Spleen (tissue), 11 donors: ENCODE measurements at regions not wholly inside any gene's neighbourhood (a gene's known extent, or its start where the extent isn't known, plus 50 kb on each side); places are given as distances from the start of the nearest gene placed in this dataset.
A peak's percentile ranks its signal among the peaks of the same experiment; 100 is the strongest.
"Not testable (repeated sequence)": the region's sequence is repeated elsewhere in the genome, so short reads cannot be mapped to it uniquely, and the experiment has no call there.

Experiments used
- DNase-seq: peaks from one replicate; pipeline ENCODE4 v3.0.0-alpha.2; 2020
- H3K27ac ChIP-seq, 8 donors: fragments of 200-600 bp; sonication (generic) in 7 of 8; 1 replicate in 4 of 8; 2 replicates in 4 of 8; pipeline versions ENCODE4 v1.5.0 to v1.8.0; 2016 to 2021; ENCODE audit warnings: inconsistent platforms in 4 of 8, mild to moderate bottlenecking in 4 of 8, moderate library complexity in 1 of 8
- H3K27me3 ChIP-seq, 7 donors: fragments of 200-600 bp; sonication (generic) in 6 of 7; replicated peaks in 1 of 7; 1 replicate in 4 of 7; 2 replicates in 3 of 7; pipeline versions ENCODE4 v1.5.0 to v1.8.0; 2016 to 2021; ENCODE audit warnings: inconsistent platforms in 3 of 7, mild to moderate bottlenecking in 1 of 7
- H3K36me3 ChIP-seq, 6 donors: fragments of 200-600 bp; sonication (generic) in 5 of 6; 1 replicate in 4 of 6; 2 replicates in 2 of 6; pipeline versions ENCODE4 v1.5.0 to v1.8.0; 2016 to 2021; ENCODE audit warnings: inconsistent platforms in 2 of 6
- H3K4me1 ChIP-seq, 6 donors: fragments of 200-600 bp; sonication (generic) in 5 of 6; 1 replicate in 3 of 6; 2 replicates in 3 of 6; pipeline versions ENCODE4 v1.5.0 to v1.8.0; 2016 to 2021; ENCODE audit warnings: inconsistent platforms in 3 of 6
- H3K4me3 ChIP-seq, 8 donors: fragments of 200-600 bp; sonication (generic) in 7 of 8; 1 replicate in 4 of 8; 2 replicates in 4 of 8; pipeline versions ENCODE4 v1.5.0 to v1.8.0; 2016 to 2021; ENCODE audit warnings: inconsistent platforms in 4 of 8, mild to moderate bottlenecking in 4 of 8, moderate library complexity in 2 of 8
- H3K9me3 ChIP-seq, 8 donors: fragments of 200-600 bp; sonication (generic) in 7 of 8; 1 replicate in 4 of 8; 2 replicates in 4 of 8; pipeline versions ENCODE4 v1.5.0 to v1.8.0; 2016 to 2021; ENCODE audit warnings: inconsistent platforms in 4 of 8
- CTCF ChIP-seq, 11 experiments: fragments of 200-600 bp in 7 of 11; fragments of 450-650 bp in 4 of 11; sonication (generic) in 4 of 11; IDR thresholded peaks in 8 of 11; conservative IDR thresholded peaks in 3 of 11; 1 replicate in 7 of 11; 2 replicates in 4 of 11; pipeline versions ENCODE4 v1.4.0 to v1.8.0; 2016 to 2021; ENCODE audit warnings: antibody characterized with exemption in 11 of 11, inconsistent platforms in 4 of 11, mild to moderate bottlenecking in 1 of 11
- POLR2A ChIP-seq, 3 donors: fragments of 450-650 bp; IDR thresholded peaks; one replicate each; pipeline ENCODE4 v1.5.1; 2017; ENCODE audit warnings: antibody characterized with exemption in 3 of 3, mild to moderate bottlenecking in 1 of 3
- POLR2AphosphoS5 ChIP-seq, 3 donors: sonication (generic); formaldehyde crosslinking; IDR thresholded peaks; one replicate each; pipeline ENCODE4 v1.5.1; 2017; ENCODE audit warnings: antibody characterized with exemption in 3 of 3
- WGBS, 5 donors: extraction: QIAGEN DNeasy Blood & Tissue Kit in 3 of 5; methylation state at CpG; one replicate each; pipeline versions ENCODE4 v1.1.5 to v1.1.7; 2013 to 2018; 5-methylcytosine and 5-hydroxymethylcytosine counted together
- intact Hi-C: fragments of 100-400 bp; cut with DNase I; formaldehyde crosslinking; loops from one replicate; pipeline ENCODE4 v1.15.0; 2023; ENCODE audit warnings: low total_unique reads
- donor health status: healthy with polysubstance abuse.
- donor health status: DM: no; HTN: no; CAD: no; lungs with moderate emphysema.
- donor health status: DM: no; HTN: no; CAD: no.
- donor health status: Bipolar disorder and iron deficiency.
- donor health status: healthy.
- donor health status: DM: no; HTN: no; CAD: no.
- donor health status: DM: yes; HTN: yes; CAD: no.

- no peak for DNase-seq
- H3K9me3 ChIP-seq: no peaks in the 10 kb centered on the region
- H3K4me1 ChIP-seq: peaks cover 0 to 28% (median 11%) of the 10 kb centered on the region in 6 donors
- WGBS, 5 donors: 33 to 56% (median 38%) methylated on average over 12 of the region's 12 CpGs
- no peak overlapping the region for H3K4me3 ChIP-seq
- H3K27ac ChIP-seq: peak overlapping the region in 5 of 8 donors; percentile 11 to 63 (median 54)
- TF ChIP-seq CTCF (IDR thresholded peaks at IDR 0.05 in 8 of 11, conservative IDR thresholded peaks at IDR 0.05 in 3 of 11) (no peak), POLR2A (IDR thresholded peaks at IDR 0.05) (no peak), POLR2AphosphoS5 (IDR thresholded peaks at IDR 0.05) (no peak)
- intact Hi-C loops: no loop called here
- peaks cover 0 to 4% (median 0%) of the 10 kb centered on the region in 7 donors for H3K27me3 ChIP-seq
- H3K36me3 ChIP-seq: no peaks in the 10 kb centered on the region
These were observed 359.4 kb downstream of the CD83 start for GRCh38 chr6:14476793-14477531.

- Histone ChIP-seq H3K4me3 (no peak overlapping the region), H3K36me3 (no peaks in the 10 kb centered on the region), H3K27ac (peak overlapping the region in 5 of 8 donors; percentile 11 to 63 (median 51)), H3K4me1 (peaks cover 0 to 28% (median 11%) of the 10 kb centered on the region in 6 donors), H3K9me3 (no peaks in the 10 kb centered on the region), H3K27me3 (peaks cover 0 to 4% (median 0%) of the 10 kb centered on the region in 7 donors)
- no peak for DNase-seq
- WGBS, 5 donors: 45 to 71% (median 63%) methylated on average over 6 to 7 of the region's 7 CpGs
- intact Hi-C loops: no loop called here
- no peak for TF ChIP-seq POLR2AphosphoS5 (IDR thresholded peaks at IDR 0.05)
- no peak for TF ChIP-seq CTCF (IDR thresholded peaks at IDR 0.05 in 8 of 11, conservative IDR thresholded peaks at IDR 0.05 in 3 of 11)
- no peak for TF ChIP-seq POLR2A (IDR thresholded peaks at IDR 0.05)
These were observed 360.0 kb downstream of the CD83 start for GRCh38 chr6:14477559-14477958.

- DNase-seq: no peak
These were observed 361.0 kb downstream of the CD83 start for GRCh38 chr6:14478381-14479225.

GRCh38 chr6:14481946-14482345, 364.4 kb downstream of the CD83 start:
- intact Hi-C loops, H3K27me3 ChIP-seq, H3K9me3 ChIP-seq, H3K27ac ChIP-seq, H3K4me3 ChIP-seq, H3K36me3 ChIP-seq, DNase-seq: not testable (repeated sequence)
- WGBS, 5 donors: no CpG with 5 or more reads among the region's 1 CpG
- peaks cover 0 to 23% (median 8%) of the 10 kb centered on the region in 6 donors for H3K4me1 ChIP-seq

More at GRCh38 chr6:14478381-14479225, 361.0 kb downstream of the CD83 start:
- H3K4me3 ChIP-seq: no peak overlapping the region
- H3K9me3 ChIP-seq: no peaks in the 10 kb centered on the region
- H3K27ac ChIP-seq: no peak overlapping the region
- intact Hi-C loops: no loop called here
- no peak for TF ChIP-seq CTCF (IDR thresholded peaks at IDR 0.05 in 8 of 11, conservative IDR thresholded peaks at IDR 0.05 in 3 of 11)
- peaks cover 0 to 28% (median 11%) of the 10 kb centered on the region in 6 donors for H3K4me1 ChIP-seq
- peaks cover 0 to 4% (median 0%) of the 10 kb centered on the region in 7 donors for H3K27me3 ChIP-seq
- no peaks in the 10 kb centered on the region for H3K36me3 ChIP-seq
- WGBS, 5 donors: 45 to 62% (median 53%) methylated on average over 10 of the region's 10 CpGs
